ENCODE measurements at regions not wholly inside any gene's neighbourhood (a gene's known extent, or its start where the extent isn't known, plus 50 kb on each side); places are given as distances from the start of the nearest gene placed in this dataset.
A peak's percentile ranks its signal among the peaks of the same experiment; 100 is the strongest.
"Not testable (repeated sequence)": the region's sequence is repeated elsewhere in the genome, so short reads cannot be mapped to it uniquely, and the experiment has no call there.

DNA sequence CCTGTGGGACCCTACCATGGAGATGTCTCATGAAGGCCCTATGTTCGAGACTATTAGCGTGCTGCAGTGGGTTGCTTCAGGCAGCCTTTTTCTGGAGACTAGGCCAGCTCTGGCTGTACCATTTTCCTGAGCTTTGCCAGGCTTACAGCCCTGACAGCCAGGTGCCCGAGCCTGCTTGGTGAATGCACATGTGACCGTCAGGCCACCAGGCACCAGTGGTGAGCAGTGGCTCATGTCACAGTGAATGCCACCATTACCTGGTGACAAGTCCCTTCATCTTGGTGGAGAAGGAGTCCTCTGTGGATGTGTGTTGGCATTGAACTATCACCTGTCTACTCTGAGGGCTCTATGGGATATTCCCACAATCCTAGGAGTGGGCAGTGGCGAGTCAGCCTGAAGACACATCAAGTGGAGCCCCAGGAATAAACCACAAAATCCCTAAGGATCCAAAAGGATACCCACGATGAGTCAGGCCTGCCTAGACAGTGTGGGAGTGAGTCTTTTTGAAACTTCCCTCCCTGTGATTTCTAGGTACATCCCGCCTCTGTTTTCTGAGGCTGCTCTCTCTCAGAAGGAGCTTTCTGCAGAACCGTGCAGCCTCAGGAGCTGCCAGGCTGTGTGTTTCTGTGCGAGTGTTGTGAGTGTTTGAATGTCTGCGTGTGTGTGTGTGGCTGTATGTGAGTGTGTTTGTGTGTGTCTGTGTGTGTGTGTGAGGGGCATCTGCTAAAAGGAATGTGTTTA, 282.0 kb upstream of the ZNF337 start:
- H3K4me1 ChIP-seq (ENCODE audit: insufficient read depth, low read length); H3K27ac ChIP-seq (ENCODE audit: low read length); H3K9ac ChIP-seq (ENCODE audit: low read depth, low read length); H3K27me3 ChIP-seq (ENCODE audit: insufficient read depth, low read length); H3K4me3 ChIP-seq (ENCODE audit: low read length); H3K36me3 ChIP-seq (ENCODE audit: insufficient read depth, low read depth, low read length); H3K9me3 ChIP-seq (ENCODE audit: insufficient read depth, low read depth, low read length): not testable (repeated sequence)

DNA sequence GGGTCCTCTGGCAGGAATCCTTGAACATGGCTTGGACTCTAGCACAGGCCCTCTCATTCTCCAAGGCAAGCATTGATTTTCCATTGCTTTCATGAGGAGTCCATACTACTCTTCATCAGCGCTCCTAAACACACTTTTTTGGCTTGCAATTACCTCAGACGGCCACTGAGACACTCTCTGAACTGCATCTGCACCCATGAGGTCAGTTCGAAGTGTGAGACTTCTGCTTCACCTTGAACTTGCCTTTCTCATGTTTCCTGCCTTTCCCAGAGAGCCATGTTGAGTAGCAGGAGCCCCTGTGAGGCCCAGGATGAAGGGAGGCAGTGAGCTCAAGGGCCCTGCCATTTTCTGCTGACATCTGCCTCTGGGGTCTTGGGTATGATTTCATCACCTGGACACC, 279.2 kb upstream of the ZNF337 start:
- H3K27ac ChIP-seq (ENCODE audit: low read length); H3K9ac ChIP-seq (ENCODE audit: low read depth, low read length); H3K9me3 ChIP-seq (ENCODE audit: insufficient read depth, low read depth, low read length); H3K27me3 ChIP-seq (ENCODE audit: insufficient read depth, low read length); H3K36me3 ChIP-seq (ENCODE audit: insufficient read depth, low read depth, low read length); H3K4me3 ChIP-seq (ENCODE audit: low read length); H3K4me1 ChIP-seq (ENCODE audit: insufficient read depth, low read length): not testable (repeated sequence)

DNA sequence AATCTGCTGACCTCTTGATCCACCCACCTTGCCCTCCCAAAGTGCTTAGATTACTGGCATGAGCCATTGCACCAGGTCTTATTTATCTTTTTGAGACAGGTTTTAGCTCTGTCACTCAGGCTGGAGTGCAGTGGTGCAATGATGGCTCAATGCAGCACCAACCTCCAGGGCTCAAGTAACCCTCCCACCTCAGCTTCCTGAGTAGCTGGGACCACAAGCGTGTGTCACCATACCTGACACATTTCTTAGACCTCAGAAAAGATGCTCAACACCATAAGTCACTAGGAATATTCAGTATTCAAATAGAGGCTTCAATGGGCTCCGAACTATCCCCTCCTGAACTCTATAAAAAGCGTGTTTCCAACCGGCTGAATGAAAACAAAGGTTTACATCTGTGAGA, 268.6 kb upstream of the ZNF337 start:
- not testable (repeated sequence) for H3K4me1 ChIP-seq (ENCODE audit: insufficient read depth, low read length); H3K27me3 ChIP-seq (ENCODE audit: insufficient read depth, low read length); H3K36me3 ChIP-seq (ENCODE audit: insufficient read depth, low read depth, low read length); H3K4me3 ChIP-seq (ENCODE audit: low read length); H3K9ac ChIP-seq (ENCODE audit: low read depth, low read length); H3K27ac ChIP-seq (ENCODE audit: low read length); H3K9me3 ChIP-seq (ENCODE audit: insufficient read depth, low read depth, low read length)

DNA sequence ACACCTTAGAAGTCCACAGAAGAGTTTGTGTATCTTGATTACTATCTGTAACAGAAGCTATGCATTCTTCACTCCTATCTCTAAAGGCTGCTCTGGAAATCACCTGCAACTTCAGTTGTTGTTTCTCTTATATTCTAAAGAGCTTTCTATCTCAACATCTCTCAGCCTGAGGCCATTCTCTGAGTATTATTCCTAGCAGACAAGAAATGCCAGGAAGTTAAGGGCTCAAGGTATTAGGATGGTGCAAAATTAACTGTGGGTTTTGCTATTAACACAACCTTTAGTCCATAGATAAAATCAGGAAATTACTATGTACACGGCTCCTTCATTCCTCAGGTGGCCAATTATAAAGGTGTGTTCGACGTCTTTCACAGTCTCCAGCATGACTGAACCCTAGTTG, 257.2 kb upstream of the ZNF337 start:
- H3K4me1 ChIP-seq (ENCODE audit: insufficient read depth, low read length); H3K4me3 ChIP-seq (ENCODE audit: low read length); H3K36me3 ChIP-seq (ENCODE audit: insufficient read depth, low read depth, low read length); H3K9ac ChIP-seq (ENCODE audit: low read depth, low read length); H3K27me3 ChIP-seq (ENCODE audit: insufficient read depth, low read length); H3K9me3 ChIP-seq (ENCODE audit: insufficient read depth, low read depth, low read length); H3K27ac ChIP-seq (ENCODE audit: low read length): not testable (repeated sequence)

DNA sequence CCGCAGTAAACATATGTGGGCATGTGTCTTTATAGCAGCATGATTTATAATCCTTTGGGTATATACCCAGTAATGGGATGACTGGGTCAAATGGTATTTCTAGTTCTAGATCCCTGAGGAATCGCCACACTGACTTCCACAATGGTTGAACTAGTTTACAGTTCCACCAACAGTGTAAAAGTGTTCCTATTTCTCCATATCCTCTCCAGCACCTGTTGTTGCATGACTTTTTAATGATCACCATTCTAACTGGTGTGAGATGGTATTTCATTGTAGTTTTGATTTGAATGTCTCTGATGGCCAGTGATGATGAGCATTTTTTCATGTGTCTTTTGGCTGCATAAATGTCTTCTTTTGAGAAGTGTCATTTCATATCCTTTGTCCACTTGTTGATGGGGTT, 238.6 kb upstream of the ZNF337 start:
- not testable (repeated sequence) for H3K27me3 ChIP-seq (ENCODE audit: insufficient read depth, low read length); H3K36me3 ChIP-seq (ENCODE audit: insufficient read depth, low read depth, low read length); H3K9me3 ChIP-seq (ENCODE audit: insufficient read depth, low read depth, low read length); H3K4me3 ChIP-seq (ENCODE audit: low read length); H3K9ac ChIP-seq (ENCODE audit: low read depth, low read length); H3K4me1 ChIP-seq (ENCODE audit: insufficient read depth, low read length); H3K27ac ChIP-seq (ENCODE audit: low read length)

DNA sequence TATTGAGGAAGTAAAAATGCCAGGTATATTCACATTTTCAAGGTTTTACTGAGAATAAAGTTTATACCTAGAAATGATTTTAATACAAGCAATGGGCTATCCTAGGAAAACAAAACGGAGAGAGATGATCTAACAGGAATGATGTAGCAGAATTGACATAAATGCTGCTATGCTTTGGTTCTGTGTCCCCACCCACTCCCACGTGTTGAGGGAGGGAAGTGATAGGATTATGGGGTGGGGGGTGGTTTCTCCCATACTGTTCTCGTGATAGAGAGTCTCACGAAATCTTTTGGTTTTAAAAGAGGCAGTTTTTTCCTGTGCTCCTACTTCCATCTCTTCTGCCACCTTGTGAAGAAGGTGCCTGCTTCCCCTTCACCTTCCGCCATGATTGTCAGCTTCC, 236.2 kb upstream of the ZNF337 start:
- not testable (repeated sequence) for H3K9me3 ChIP-seq (ENCODE audit: insufficient read depth, low read depth, low read length); H3K4me3 ChIP-seq (ENCODE audit: low read length); H3K4me1 ChIP-seq (ENCODE audit: insufficient read depth, low read length); H3K27ac ChIP-seq (ENCODE audit: low read length); H3K36me3 ChIP-seq (ENCODE audit: insufficient read depth, low read depth, low read length); H3K27me3 ChIP-seq (ENCODE audit: insufficient read depth, low read length); H3K9ac ChIP-seq (ENCODE audit: low read depth, low read length)

DNA sequence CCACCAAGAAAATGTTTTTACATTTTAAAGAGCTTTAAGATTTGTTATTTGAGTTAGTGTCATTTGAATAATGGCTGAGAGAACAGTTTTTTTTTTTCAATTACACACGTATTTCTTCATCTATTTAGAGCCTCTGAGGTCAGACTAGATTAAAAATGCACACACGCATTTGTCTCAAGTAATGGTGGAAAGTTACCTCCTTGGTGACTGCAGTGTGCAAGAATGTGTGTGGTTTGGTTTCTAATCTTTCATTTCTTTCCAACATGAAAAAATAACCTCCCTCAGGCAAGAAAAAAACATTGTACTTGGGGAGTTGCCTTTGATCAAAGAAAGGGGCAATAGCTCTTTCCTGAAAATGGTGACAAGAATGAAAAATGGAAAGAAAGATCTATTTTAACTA, 235.5 kb upstream of the ZNF337 start:
- not testable (repeated sequence) for H3K9me3 ChIP-seq (ENCODE audit: insufficient read depth, low read depth, low read length); H3K9ac ChIP-seq (ENCODE audit: low read depth, low read length); H3K36me3 ChIP-seq (ENCODE audit: insufficient read depth, low read depth, low read length); H3K27ac ChIP-seq (ENCODE audit: low read length); H3K4me1 ChIP-seq (ENCODE audit: insufficient read depth, low read length); H3K27me3 ChIP-seq (ENCODE audit: insufficient read depth, low read length); H3K4me3 ChIP-seq (ENCODE audit: low read length)

DNA sequence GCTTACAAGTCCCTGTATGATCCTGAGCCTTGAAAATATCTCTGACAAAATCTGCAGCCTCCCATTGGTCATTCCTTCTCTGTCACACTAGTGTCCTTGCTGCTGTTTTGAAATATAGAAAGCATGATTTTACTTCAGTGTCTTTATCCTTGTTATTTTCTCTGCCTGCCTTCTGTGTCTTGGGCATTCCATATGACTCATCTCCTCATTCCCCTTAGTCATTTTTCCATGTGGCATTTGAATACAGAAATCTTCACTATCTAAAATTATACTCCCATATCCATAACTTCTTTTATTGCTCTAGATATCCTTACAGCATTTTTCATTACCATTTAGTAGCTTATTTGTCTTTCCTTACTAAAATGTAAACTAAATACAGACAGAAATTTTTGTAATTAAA, 205.7 kb upstream of the ZNF337 start:
- not testable (repeated sequence) for H3K4me3 ChIP-seq (ENCODE audit: low read length); H3K9me3 ChIP-seq (ENCODE audit: insufficient read depth, low read depth, low read length); H3K9ac ChIP-seq (ENCODE audit: low read depth, low read length); H3K27me3 ChIP-seq (ENCODE audit: insufficient read depth, low read length); H3K36me3 ChIP-seq (ENCODE audit: insufficient read depth, low read depth, low read length); H3K4me1 ChIP-seq (ENCODE audit: insufficient read depth, low read length); H3K27ac ChIP-seq (ENCODE audit: low read length)

DNA sequence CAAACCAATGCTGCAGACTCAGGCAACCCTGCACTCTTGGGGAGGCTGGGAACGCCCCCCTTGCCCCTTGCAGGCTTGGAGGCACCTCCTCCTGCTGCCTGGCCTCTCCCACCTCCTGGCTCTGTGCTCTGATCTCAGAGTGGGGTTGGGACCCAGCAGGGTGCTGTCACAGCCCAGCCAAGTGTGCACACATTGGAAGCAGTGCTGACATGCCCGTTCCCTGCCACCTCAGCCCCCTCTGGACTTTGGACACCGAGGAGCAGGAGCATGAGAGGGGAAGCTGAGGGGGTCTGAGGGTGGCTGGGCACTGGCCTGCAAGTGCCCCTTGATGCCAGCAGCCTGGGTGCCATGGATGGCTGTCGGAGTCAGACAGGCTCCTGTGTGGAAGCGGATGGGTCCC, 202.0 kb upstream of the ZNF337 start:
- H3K9me3 ChIP-seq (ENCODE audit: insufficient read depth, low read depth, low read length); H3K27me3 ChIP-seq (ENCODE audit: insufficient read depth, low read length); H3K9ac ChIP-seq (ENCODE audit: low read depth, low read length): not testable (repeated sequence)

DNA sequence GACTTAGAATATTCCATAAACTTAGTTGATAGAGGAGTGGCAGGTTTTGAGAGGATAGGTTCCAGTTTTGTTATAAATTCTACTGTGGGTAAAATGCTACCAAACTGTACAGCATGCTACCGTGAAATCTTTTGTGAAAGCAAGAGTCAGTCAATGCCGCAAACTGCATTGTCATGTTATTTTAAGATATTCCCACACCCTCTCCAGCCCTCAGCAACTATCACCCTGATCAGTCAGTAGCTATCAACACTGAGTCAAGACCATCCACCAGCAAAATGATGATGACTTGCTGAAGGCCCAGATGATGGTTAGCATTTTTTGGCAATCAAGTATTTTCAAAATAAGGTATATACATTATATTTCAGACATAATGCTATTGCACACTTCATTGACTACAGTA, 182.4 kb upstream of the ZNF337 start:
- not testable (repeated sequence) for H3K4me1 ChIP-seq (ENCODE audit: insufficient read depth, low read length); H3K9ac ChIP-seq (ENCODE audit: low read depth, low read length); H3K27ac ChIP-seq (ENCODE audit: low read length); H3K4me3 ChIP-seq (ENCODE audit: low read length); H3K27me3 ChIP-seq (ENCODE audit: insufficient read depth, low read length); H3K36me3 ChIP-seq (ENCODE audit: insufficient read depth, low read depth, low read length); H3K9me3 ChIP-seq (ENCODE audit: insufficient read depth, low read depth, low read length)

More for the DNA sequence above, 202.0 kb upstream of the ZNF337 start:
- not testable (repeated sequence) for H3K4me1 ChIP-seq (ENCODE audit: insufficient read depth, low read length); H3K36me3 ChIP-seq (ENCODE audit: insufficient read depth, low read depth, low read length); H3K27ac ChIP-seq (ENCODE audit: low read length); H3K4me3 ChIP-seq (ENCODE audit: low read length)

DNA sequence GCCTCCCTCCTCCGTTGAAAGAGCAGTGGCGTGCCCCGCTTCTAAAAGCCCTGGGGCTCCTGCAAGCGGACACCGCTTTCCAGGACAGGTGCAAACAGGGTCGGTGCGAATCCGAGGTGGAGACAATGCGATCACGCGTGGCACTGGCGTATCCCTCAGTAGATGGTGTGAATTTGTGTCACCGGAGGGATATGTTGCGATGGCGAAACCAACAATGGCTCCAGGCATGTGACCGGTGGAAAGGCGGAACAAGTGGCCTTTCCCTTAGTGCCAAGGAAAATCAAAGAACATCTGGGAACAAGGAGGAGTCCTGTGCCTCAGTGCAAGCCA, 172.0 kb upstream of the ZNF337 start:
- H3K27me3 ChIP-seq (ENCODE audit: insufficient read depth, low read length): peaks cover 73% of the 10 kb centered on the region
- 0 out of 2 replicates have a peak overlapping the region, but pooled peaks have one; percentile 13 for H3K9ac ChIP-seq (ENCODE audit: low read depth, low read length)
- not testable (repeated sequence) for H3K9me3 ChIP-seq (ENCODE audit: insufficient read depth, low read depth, low read length); H3K36me3 ChIP-seq (ENCODE audit: insufficient read depth, low read depth, low read length); H3K27ac ChIP-seq (ENCODE audit: low read length); H3K4me1 ChIP-seq (ENCODE audit: insufficient read depth, low read length)
- peak overlapping the region; percentile 75 for H3K4me3 ChIP-seq (ENCODE audit: low read length)

DNA sequence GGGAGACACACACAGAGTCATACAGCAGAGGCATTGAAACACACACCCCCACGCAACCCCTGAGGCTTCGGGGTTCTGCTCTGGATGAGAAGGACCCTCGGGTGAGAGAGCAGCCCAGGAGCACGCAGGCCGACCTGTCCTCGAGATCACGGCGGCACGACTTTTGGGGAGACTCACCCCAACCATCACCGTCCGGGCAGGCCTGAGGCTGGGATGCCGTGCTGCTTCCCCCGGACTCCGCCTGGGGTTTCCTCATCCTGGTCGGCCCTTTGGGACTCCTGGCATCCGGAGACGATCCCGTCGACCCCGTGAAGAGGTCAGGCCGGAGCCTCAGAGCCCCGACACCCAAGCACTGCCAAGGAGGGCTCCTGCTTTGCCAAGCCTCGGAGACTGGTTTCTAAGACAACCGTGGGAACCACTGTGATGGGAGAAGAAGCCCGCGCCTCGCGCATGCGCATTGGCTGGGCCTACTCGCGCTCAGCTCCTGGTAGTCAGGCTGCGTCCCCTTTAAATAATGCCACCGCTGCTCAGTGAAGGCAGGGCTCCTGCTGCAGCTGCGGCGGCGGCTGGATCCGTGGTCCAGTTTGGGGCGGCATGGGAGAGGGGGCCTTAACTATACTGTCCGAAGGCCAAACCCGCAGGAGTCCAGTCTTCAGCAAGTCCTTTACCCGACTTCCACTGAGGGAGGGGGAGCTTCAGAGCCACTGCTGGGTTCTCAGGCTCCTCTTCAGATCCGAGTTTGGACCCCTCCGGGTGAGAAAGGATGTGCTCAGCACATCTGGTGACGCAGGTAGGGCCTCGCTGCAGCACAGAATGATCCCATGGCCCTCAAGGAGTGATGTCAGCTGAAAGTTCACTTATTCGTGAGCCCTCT, 171.4 kb upstream of the ZNF337 start:
- H3K4me3 ChIP-seq (ENCODE audit: low read length): peak overlapping the region; percentile 75
- H3K9me3 ChIP-seq (ENCODE audit: insufficient read depth, low read depth, low read length): no peaks in the 10 kb centered on the region
- H3K36me3 ChIP-seq (ENCODE audit: insufficient read depth, low read depth, low read length): no peaks in the 10 kb centered on the region
- H3K27me3 ChIP-seq (ENCODE audit: insufficient read depth, low read length): peaks cover 79% of the 10 kb centered on the region
- H3K27ac ChIP-seq (ENCODE audit: low read length): no peak overlapping the region
- H3K9ac ChIP-seq (ENCODE audit: low read depth, low read length): 0 out of 2 replicates have a peak overlapping the region, but pooled peaks have one; percentile 13
- no peaks in the 10 kb centered on the region for H3K4me1 ChIP-seq (ENCODE audit: insufficient read depth, low read length)

All from iPS-20b (cell line).